Ammon's horn (tissue), 1 donor: ENCODE measurements at regions not wholly inside any gene's neighbourhood (a gene's known extent, or its start where the extent isn't known, plus 50 kb on each side); places are given as distances from the start of the nearest gene placed in this dataset.

Experiments used
- DNase-seq: peaks from one replicate; pipeline ENCODE4 v3.0.0-alpha.2; 2016; ENCODE audit warnings: low spot score

- DNase-seq: no peak
These were observed 1239.1 kb upstream of the TENM3 start for GRCh38 chr4:181004056-181004455.

GRCh38 chr4:181006499-181007260, 1236.5 kb upstream of the TENM3 start:
- DNase-seq: no peak

- no peak for DNase-seq
These were observed 1235.5 kb upstream of the TENM3 start for GRCh38 chr4:181007751-181008150.

- no peak for DNase-seq
These were observed 1235.0 kb upstream of the TENM3 start for GRCh38 chr4:181008164-181008563.

GRCh38 chr4:181013162-181013561, 1230.0 kb upstream of the TENM3 start:
- DNase-seq: no peak

- DNase-seq: no peak
These were observed 1226.2 kb upstream of the TENM3 start for GRCh38 chr4:181017038-181017437.

GRCh38 chr4:181018472-181018871, 1224.7 kb upstream of the TENM3 start:
- DNase-seq: no peak

- DNase-seq: no peak
These were observed 1224.3 kb upstream of the TENM3 start for GRCh38 chr4:181018913-181019312.

- DNase-seq: no peak
These were observed 1222.7 kb upstream of the TENM3 start for GRCh38 chr4:181020456-181020855.

GRCh38 chr4:181021213-181021612, 1222.0 kb upstream of the TENM3 start:
- no peak for DNase-seq

GRCh38 chr4:181030135-181030921, 1212.9 kb upstream of the TENM3 start:
- peak; percentile 58 for DNase-seq

GRCh38 chr4:181030961-181031360, 1212.2 kb upstream of the TENM3 start:
- peak; percentile 3 for DNase-seq

GRCh38 chr4:181043486-181043885, 1199.7 kb upstream of the TENM3 start:
- peak; percentile 60 for DNase-seq

GRCh38 chr4:181046809-181047208, 1196.4 kb upstream of the TENM3 start:
- DNase-seq: no peak

GRCh38 chr4:181051931-181052330, 1191.3 kb upstream of the TENM3 start:
- no peak for DNase-seq

- no peak for DNase-seq
These were observed 1181.4 kb upstream of the TENM3 start for GRCh38 chr4:181061787-181062186.

- no peak for DNase-seq
These were observed 1180.0 kb upstream of the TENM3 start for GRCh38 chr4:181063212-181063611.

GRCh38 chr4:181077341-181077740, 1165.9 kb upstream of the TENM3 start:
- no peak for DNase-seq

- no peak for DNase-seq
These were observed 1165.0 kb upstream of the TENM3 start for GRCh38 chr4:181078196-181078595.

- DNase-seq: no peak
These were observed 1159.3 kb upstream of the TENM3 start for GRCh38 chr4:181083757-181084361.

- DNase-seq: peak; percentile 5
These were observed 1157.6 kb upstream of the TENM3 start for GRCh38 chr4:181085557-181085956.

- DNase-seq: no peak
These were observed 1137.7 kb upstream of the TENM3 start for GRCh38 chr4:181105487-181105886.

- DNase-seq: no peak
These were observed 1136.8 kb upstream of the TENM3 start for GRCh38 chr4:181106398-181106797.
